Activated T-cell treated with anti-CD3 and anti-CD28 coated beads, Interleukin-2, amount 50 U/mL, for 48 hours (primary cell): ENCODE measurements at regions not wholly inside any gene's neighbourhood (a gene's known extent, or its start where the extent isn't known, plus 50 kb on each side); places are given as distances from the start of the nearest gene placed in this dataset.
"Not testable (repeated sequence)": the region's sequence is repeated elsewhere in the genome, so short reads cannot be mapped to it uniquely, and the experiment has no call there.

Source experiments
- DNase-seq, 2 experiments: peaks; one replicate each; pipeline ENCODE4 v3.0.0-alpha.2; 2020

DNA sequence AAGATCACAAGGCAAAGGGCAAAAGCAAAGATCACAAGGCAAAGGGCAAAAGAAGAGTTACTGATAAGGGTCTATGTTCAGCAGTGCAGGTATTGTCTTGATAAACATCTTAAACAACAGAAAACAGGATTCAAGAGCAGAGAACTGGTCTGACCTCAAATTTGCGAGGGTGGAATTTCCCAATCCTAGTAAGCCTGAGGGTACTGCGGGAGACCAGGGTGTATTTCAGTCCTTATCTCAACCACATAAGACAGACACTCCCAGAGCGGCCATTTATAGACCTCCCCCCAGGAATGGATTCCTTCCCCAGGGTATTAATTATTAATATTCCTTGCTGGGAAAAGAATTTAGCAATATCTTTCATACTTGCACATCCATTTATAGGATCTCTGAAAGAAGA, 575.3 kb upstream of the MAN1A1 start:
- DNase-seq, result not testable (repeated sequence)

DNA sequence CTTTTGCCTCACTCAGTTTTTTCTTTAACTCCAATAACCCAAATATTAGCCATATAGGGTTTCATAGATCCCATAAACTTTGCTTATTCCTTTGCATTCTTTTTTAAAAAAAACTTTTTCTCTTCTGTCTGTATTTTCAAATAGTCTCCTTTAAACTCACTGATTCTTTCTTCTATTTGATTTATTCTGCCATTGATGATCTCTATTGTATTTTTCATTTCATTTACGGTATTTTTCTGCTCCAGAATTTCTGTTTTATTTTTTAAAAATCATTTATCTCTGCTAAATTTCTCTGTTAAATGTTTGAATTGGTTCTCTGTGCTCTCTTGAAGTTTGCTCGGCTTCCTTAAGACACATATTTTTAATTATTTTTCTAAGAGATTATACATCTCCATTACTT, 573.3 kb upstream of the MAN1A1 start:
- no peak for DNase-seq

DNA sequence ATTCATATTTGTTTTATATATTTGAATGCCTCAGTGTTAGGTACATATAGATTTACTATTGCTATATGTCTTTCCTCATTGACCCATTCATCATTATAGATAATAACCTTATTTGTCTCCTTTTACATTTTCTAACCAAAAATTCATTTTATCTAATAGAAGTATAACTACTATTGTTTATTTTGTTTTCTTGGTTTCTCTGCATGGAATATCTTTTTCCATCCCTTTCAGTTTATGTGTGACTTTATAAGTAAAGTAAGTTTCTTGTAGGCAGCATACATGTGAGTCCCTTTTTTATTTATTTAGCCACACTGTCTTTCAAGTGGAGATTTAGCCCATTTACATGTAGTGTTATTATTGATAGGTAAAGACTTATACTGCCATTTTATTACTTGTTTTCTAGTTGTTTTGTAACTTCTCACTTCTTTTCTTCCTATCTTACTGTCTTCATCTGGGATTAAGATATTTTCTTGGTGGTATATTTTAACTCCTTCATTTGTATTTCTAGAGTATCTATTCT, 572.0 kb upstream of the MAN1A1 start:
- no peak for DNase-seq

DNA sequence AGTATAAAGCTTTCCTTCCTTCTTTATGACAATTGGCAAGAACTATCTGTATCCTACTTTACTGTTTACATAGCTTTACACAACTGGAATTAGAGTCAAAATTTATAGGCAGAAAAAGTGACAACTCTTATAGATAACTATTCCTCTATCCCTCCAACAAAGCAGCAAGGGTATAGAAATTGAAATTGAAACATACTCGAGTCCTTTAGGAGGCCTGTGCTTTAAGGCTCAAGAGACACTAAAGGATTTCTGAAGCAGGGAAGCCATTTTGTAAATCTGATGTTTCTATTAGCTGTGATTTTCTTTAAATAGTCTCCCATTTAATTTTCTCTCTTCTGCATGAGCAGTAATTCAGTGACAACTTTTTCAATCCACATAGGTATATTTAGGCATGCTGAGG, 567.6 kb upstream of the MAN1A1 start:
- no peak for DNase-seq

DNA sequence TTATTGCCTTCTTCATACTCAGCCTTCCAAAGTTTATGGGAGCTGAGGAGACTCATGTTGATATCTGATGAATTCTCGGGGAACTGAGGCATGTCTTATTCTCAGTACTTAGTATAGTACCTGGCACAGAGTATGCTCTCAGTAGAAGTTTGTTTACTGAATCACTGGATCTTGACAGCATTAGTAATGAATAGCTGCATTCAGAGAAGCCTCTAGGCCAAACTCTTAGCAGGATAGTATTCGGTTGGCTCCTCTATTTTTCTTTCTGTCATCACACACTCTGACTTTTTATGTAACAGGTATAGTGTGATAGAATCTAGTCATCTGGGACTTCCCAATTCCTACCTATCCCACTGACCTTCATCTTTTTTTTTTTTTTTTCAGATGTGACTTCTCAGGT, 566.4 kb upstream of the MAN1A1 start:
- no peak for DNase-seq

DNA sequence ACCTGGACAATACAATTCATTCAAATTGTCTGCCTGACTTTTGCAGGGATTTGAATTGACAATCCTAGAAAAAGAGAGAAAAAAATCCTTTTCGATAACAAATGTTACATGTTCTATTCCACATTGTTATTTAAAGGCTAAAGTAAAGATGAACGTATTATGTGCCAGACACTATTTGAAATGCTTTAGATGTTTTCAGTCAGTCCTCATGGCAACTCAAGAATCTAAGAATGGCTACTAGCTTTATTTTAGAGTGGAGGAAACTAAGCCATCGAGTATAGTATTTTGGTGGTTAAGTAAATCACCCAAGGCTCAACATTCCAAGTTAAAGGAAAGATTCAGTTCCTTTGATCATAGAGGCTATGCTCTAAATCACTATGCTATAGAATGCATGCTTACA, 558.6 kb upstream of the MAN1A1 start:
- DNase-seq, result no peak

DNA sequence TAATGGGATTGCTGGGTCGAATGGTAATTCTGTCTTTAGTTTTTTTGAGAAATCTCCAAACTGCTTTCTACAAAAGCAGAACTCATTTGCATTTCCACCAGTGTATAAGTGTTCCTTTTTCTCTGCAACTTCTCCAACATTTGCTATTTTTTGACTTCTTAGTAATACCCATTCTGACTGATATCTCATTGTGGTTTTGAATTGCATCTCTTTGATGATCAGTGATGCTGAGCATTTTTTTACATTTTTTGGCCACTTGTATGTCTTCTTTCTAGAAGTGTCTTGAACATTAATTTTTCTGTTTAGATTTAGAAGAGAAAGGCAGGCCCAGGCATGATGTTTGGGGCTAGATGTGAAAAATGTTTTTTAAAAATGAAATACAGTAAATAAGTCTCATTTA, 553.1 kb upstream of the MAN1A1 start:
- no peak for DNase-seq

DNA sequence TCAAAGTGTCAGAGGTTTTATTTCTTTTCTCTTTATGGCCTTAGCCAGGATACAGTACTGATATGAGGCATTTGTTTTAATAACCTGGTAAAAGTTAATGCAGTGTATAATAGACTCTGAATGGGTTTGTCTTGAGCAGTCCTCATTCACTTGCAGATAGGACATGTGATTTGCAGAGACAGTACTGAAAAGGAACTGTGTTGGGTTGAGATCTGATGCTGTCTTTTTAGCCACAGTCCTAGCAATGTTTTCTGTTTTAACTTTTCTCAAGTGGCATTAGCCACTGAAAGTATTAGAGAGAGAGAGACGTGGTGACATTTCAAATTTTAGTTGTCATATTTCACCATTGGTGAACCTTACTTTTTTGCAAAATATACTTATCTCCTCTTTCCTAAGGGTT, 547.2 kb upstream of the MAN1A1 start:
- DNase-seq, result no peak

DNA sequence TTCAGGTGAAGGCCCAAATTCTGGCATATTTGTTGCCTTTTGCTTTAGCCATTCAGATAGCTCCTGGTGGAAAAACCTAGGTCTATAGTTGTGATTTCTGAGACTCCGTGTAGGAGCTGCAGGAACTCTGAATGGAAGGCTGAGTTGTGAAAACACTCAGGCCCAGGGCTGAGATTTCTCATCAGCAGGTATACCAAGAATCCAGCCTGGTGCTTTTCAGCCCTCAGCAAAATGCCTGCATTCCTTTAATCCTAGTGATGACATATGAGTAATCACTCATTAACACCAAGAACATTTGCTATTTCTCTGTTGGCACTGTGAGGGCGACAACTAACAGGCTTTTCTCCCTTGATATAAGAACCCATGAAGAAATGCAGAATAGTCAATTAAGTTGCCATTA, 546.1 kb upstream of the MAN1A1 start:
- no peak for DNase-seq

DNA sequence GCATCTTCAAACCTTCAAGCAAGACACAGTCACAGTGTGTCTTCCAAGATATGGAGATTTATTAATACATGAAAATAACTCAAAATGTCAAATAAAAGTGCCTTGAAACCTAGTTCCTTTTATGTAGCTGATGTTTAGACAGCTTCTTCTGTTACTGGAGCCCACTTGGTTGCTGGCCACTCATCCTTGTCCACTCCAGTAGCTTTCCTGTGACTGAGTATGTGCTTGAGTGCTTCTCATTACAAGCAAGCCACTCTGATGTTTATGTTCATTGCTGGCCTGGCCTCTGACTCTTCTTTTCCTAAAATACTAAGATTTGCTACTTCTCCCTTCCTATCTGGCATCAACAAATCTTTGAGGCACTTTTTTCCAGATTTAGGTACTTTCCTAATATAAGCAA, 545.2 kb upstream of the MAN1A1 start:
- no peak for DNase-seq

DNA sequence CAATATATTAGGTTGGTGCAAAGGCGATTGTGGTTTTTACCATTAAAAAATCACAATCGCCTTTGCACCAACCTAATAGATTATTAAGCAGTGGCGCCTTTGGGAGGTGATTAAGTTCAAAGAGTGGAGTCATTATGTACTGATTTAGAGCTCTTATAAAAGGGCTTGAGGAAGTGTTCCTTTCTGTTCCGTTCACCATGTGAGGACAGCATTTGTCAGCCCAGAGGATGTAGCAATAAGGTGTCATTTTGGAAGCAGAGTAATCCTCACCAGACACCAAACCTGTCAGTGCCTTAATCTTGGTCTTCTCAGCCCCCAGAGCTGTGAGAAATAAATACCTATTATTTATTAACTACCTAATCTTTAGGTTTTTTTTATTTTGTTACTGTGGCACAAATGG, 542.1 kb upstream of the MAN1A1 start:
- DNase-seq, result no peak

DNA sequence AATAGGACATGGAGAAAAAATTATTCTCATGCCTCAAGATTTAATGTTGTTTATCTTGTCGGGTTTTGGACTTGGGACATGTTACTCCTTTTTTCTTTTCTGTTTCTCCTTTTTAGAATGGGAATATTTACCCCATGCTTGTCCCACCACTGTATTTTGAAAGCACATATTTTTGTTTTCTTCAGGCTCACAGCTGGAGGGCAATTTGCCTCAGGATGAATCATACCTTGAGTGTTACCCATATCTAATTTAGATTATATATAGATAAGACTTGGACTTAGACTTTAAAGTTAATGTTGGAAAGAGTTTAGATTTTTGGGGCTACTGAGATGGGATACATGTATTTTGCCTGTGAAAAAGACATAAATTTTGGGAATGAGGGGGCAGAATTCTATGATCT, 541.6 kb upstream of the MAN1A1 start:
- no peak for DNase-seq

DNA sequence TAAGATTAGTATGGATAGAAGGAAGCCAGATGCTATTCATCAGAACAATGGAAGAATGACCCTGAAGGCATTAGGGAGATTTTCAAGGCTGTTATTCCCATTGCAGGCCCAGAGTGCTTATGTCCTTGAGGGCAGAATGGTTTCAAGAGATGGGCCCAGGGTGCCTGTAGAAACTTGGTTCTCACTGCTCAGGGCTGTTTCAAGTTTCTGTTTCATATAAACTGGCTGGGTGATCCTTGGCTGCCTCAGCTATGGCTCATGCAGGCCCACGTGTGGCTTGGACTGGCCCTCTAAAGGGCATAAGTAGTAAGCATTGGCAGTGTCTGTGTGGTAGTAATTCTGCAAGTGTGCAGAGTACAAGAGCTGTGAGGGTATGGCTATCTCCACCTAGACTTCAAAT, 540.9 kb upstream of the MAN1A1 start:
- DNase-seq, result no peak

DNA sequence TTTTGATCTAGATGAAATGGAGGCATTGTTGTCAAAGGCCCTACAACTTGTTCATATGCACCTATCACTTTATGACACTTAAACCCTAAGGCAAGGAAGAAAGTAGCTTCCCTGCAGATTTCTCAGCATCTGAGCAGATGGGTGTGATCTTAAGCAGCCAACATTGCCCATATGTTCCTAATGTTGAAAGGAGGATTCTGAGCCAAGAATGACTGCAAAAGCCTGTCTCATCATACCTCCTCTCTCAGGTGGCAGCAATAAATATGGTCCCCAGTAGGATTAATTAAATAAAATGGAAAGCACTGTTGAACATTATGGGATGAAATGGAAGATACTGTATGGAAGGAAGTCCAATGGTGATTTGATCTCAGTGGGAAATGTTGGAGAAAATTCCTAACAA, 538.1 kb upstream of the MAN1A1 start:
- DNase-seq, result no peak

DNA sequence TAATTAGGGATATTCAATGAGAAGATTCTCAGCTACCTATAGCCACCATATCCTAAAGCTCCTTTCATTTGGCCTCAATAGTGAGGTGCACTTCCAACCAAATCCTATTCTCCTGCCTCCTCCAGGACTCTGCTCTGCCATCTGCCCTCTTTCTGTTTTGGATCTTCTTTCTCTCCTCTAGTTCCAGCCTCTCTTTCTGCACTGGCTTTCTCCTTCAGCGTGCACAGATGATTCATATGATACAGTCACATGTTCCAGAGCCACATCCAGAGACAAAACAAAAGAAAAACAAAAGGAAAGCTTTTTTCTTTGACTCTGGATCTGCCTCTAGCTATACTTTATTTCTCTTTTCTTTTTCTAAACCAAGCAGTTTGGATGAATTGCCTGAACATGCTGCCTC, 531.9 kb upstream of the MAN1A1 start:
- DNase-seq, result no peak

DNA sequence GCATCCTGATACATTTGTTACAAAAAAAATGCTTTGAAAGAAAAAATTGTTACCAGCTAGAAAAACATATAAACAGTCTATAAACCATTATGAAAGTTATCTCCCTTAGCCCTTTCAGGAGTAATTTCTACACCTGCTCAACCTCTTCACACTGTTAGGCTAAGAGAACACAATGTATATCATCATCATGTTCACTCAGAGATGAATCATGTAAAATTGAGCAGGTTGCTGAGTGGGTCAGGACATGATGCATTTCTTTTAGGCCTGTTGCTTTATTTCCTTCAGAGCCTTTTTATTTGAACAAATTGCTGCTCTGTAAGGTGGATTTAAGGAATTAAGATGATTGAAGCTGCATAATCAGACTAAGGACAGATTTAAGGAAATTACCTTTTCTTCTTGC, 531.3 kb upstream of the MAN1A1 start:
- no peak for DNase-seq

DNA sequence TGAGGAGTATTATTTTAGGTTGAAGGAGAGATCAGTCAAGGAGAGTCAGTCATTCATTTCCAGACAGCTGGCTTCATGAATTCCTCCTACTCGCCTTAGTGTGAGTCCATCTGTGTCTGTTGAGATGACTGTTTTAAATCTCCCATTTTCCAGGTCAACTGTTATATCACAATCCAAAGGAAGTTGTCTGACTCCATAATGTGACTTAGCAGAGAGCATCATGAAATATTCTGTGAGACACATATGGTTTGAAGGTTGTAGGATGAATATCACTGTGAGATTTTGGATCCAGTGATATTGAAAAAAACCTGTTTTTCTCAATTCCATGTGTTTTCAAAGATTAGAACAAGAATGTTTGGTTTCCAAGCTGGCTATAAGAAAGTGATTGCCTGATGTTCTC, 530.2 kb upstream of the MAN1A1 start:
- no peak for DNase-seq

DNA sequence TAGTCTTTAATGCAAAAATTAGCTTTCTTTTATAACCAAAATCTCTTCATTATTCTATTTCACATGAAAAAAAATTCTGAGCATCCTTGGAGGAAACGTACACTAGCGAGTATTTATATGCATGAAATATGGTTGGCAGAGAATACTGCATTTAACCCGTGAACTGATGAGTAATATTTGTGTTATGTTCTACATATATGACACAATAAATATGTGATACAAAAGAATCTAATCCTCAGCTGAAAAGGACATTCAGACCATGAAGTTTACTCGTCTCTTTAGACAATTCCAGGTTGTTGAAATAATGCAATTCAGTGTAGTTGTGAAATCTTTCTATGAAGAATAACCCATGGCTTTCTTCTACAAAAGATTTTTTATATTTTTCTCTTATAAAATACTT, 524.8 kb upstream of the MAN1A1 start:
- DNase-seq, result no peak

DNA sequence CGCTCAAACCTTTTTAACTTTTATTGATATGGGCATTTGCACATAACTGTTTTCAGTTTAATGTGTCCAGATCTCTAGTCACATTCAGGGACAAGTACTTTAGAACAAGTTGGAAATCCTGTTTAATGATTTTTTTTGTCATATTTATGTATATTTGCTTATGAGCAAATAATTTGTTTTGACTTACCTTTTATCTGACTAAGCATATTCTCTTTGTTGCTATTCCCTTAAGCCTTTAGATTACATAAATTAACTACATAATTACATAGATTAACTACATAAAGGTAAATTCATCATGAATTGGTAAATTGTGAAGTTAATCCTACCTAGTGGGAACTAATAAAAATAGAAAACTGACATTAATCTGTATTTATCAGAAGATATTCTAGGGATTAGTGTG, 523.5 kb upstream of the MAN1A1 start:
- no peak for DNase-seq

DNA sequence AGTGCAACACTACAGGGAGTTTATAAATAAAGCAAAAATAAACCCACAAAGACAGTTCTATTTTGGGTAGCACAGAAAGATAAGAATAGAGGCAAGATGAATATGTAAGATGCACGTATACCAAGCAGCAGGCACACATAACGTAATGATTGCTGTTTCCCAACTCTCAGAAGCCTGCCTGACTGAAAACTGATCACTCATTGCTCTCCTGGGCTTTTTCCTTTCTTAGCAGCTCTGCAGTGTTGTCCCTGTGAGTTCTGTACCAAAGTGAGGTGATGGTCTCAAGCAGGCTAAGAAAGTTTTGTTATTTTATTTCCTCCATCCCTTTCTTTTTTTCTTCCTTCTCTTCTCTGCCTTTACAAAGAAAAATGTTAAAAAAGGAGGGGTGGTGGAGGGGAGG, 522.0 kb upstream of the MAN1A1 start:
- DNase-seq, result no peak

DNA sequence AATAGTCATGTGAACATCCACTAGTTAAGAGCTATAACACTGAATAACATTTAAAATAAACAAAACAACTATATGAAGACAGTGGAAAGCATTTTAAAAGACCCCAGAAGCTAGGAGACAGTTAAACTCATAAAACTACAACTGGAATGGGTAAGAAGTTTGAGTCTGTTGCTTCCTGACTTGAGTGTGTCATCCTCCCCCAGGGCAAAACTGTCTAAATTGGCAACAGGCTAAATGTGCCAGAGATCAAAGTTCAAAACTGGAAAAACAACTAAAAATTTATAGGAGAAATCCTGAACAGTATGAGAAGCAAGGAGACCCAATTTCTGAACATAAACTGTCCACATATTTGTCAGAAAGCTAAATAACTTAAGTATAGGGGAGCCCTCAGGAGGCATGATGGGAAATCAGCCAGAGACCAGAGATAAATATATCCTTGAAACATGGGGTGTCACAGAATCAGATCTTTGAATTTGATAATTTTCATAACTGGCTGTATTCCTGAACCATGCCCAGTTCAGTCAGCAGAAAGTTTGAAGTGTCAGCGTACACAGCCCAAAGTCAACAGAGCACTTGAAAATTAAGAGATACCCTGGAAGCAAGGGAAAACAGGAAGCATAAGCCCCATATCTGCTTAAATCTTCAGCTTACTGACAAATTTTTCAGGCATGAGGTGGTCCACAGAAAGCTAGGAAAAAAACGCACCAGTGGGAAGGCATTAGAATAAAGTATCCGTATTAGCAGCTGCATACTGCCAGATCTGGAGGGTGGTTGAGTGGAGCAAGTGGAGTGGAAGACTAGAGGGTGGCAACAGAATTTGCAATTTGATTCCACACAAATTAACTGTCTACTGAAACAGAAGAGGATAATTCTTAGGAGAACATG, 516.1 kb upstream of the MAN1A1 start:
- DNase-seq, result no peak

DNA sequence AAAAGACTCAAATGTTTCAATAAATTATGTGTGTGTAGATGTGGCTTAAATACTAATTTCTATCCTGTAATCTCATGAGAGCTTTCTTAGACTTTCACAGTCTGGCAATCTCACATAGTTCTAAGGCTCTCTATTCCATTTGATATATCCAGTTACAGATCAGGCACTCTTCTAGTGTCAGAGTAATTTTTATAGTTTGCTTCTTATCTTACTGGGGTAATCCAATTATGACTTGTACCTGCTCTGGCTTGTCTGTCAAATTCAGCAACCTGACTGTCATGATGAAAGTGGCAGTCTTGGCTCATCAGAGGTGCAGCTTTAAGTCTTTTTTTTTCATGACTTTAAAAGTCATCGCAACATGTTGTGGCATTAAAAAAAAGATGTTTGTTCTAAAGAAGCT, 513.2 kb upstream of the MAN1A1 start:
- DNase-seq, result no peak

DNA sequence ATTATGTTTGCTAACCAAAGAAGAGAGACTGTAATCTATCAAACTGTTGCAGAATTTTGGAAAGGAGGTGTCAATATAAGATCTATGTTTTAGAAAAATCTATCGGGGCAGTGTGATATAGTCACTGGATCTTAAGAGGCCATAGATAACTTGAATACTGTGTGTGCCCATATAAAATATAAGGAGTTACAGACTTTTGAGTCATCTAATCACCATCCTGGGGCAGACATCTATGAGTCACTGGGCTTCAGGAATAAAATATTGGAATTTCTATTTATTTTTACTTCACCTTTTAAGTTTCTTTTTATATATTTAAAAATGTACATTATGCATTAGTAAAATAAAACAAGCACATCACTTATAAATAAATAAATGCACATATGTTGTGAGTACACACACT, 509.3 kb upstream of the MAN1A1 start:
- no peak for DNase-seq

DNA sequence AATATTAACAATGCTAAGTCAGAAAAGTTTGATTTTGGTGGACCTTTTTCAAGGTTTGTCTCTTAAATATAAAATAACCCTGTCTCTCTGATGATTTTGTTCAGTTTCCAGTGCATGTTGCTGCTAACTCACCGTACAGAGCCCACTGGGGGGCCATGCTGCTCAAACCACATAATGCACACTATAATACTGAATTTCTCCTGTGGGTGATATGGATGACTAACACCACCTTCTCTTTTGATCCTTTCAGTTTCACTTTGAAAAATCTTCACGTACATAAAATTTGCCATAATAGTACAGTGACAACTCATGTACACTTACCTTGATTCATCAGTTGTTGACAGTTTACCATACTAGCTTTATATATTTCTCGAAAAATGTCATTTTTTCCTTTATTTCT, 506.6 kb upstream of the MAN1A1 start:
- peak; percentile 24 to 43 for DNase-seq

DNA sequence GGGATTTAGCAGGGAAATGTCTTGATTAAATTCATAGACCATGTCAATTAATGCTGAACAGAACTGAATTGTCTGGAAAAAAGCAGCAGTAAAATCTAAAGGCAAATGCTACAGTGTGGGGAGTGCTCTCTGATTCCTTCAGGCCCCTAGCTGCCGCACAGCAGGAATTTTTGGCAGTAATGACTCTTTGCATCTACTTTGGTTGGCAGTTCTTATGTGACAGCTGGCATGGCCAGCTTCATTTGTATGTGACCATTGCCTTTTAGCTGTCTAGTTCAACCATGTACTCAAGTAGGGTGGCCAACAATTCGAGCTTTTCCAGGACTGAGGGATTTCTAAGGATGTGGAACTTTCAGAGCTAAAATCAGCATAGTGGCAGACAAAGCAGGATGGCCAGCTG, 499.1 kb upstream of the MAN1A1 start:
- no peak for DNase-seq
